ENCODE measurements at regions not wholly inside any gene's neighbourhood (a gene's known extent, or its start where the extent isn't known, plus 50 kb on each side); places are given as distances from the start of the nearest gene placed in this dataset.

- no peaks in the 10 kb centered on the region for H3K27me3 ChIP-seq (ENCODE audit: low read length)
- no peaks in the 10 kb centered on the region for H4K20me1 ChIP-seq (ENCODE audit: low read depth, low read length)
- H3F3A ChIP-seq (ENCODE audit: insufficient read depth), result no peaks in the 10 kb centered on the region
- H3K27ac ChIP-seq (ENCODE audit: low read depth, low read length), result no peak overlapping the region
- no peak for TF ChIP-seq CTCF (IDR thresholded peaks at IDR 0.05; ENCODE audit: insufficient read depth, low read length, poor library complexity, severe bottlenecking)
- TF ChIP-seq EZH2phosphoT487 (conservative IDR thresholded peaks at IDR 0.05; ENCODE audit: low read length), result no peak
- H3K36me3 ChIP-seq (ENCODE audit: low read length), result no peaks in the 10 kb centered on the region
- H3K79me2 ChIP-seq (ENCODE audit: insufficient read depth, low read length), result no peaks in the 10 kb centered on the region
- no peaks in the 10 kb centered on the region for H3K9me2 ChIP-seq (replicated peaks; ENCODE audit: insufficient read depth, low read length)
- no peaks in the 10 kb centered on the region for H3K9me3 ChIP-seq (ENCODE audit: insufficient read depth, low read length)
- no peak overlapping the region for H3K9ac ChIP-seq (ENCODE audit: low read length)
- H3K4me2 ChIP-seq (ENCODE audit: low read depth, low read length, poor library complexity, severe bottlenecking), result no peak overlapping the region
- H2AFZ ChIP-seq (ENCODE audit: low read depth, low read length, severe bottlenecking), result no peak overlapping the region
- H3K4me3 ChIP-seq (ENCODE audit: insufficient read depth, low read length, poor library complexity, severe bottlenecking), result no peak overlapping the region
Measured at GRCh38 chr1:2965676-2966075, 55.6 kb upstream of the ACTRT2 start.

GRCh38 chr1:2966449-2967328, 54.6 kb upstream of the ACTRT2 start:
- TF ChIP-seq CTCF (IDR thresholded peaks at IDR 0.05; ENCODE audit: insufficient read depth, low read length, poor library complexity, severe bottlenecking) (no peak), EZH2phosphoT487 (conservative IDR thresholded peaks at IDR 0.05; ENCODE audit: low read length) (no peak)
- Histone ChIP-seq H3K27ac (ENCODE audit: low read depth, low read length) (no peak overlapping the region), H2AFZ (ENCODE audit: low read depth, low read length, severe bottlenecking) (no peak overlapping the region), H3K4me3 (ENCODE audit: insufficient read depth, low read length, poor library complexity, severe bottlenecking) (no peak overlapping the region), H3K36me3 (ENCODE audit: low read length) (no peaks in the 10 kb centered on the region), H4K20me1 (ENCODE audit: low read depth, low read length) (no peaks in the 10 kb centered on the region), H3K9me3 (ENCODE audit: insufficient read depth, low read length) (no peaks in the 10 kb centered on the region), H3F3A (ENCODE audit: insufficient read depth) (no peaks in the 10 kb centered on the region), H3K27me3 (ENCODE audit: low read length) (no peaks in the 10 kb centered on the region), H3K4me2 (ENCODE audit: low read depth, low read length, poor library complexity, severe bottlenecking) (no peak overlapping the region), H3K9me2 (replicated peaks; ENCODE audit: insufficient read depth, low read length) (no peaks in the 10 kb centered on the region), H3K79me2 (ENCODE audit: insufficient read depth, low read length) (no peaks in the 10 kb centered on the region), H3K9ac (ENCODE audit: low read length) (no peak overlapping the region)

DNA sequence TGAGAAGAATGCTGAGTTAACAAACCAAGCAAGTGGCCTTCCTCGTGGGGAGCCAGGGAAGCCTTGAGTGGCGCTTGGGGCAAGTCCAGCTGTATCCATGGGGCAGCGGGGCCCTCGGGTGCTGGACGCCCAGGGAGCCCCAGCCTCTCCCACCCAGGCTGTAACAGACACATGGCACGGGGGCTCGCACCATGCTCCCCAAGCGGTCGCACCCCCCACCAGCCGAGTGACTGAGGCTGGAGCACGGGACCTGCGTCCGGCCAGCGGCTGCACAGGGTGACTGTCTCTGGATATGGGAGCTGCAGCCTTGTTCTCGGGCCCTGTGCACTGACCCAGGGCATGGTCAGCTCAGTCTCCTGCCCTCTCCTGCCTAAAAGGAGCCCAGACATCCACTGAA, 53.9 kb upstream of the ACTRT2 start:
- Histone ChIP-seq H3F3A (ENCODE audit: insufficient read depth) (no peaks in the 10 kb centered on the region), H3K9ac (ENCODE audit: low read length) (no peak overlapping the region), H3K4me2 (ENCODE audit: low read depth, low read length, poor library complexity, severe bottlenecking) (no peak overlapping the region), H4K20me1 (ENCODE audit: low read depth, low read length) (no peaks in the 10 kb centered on the region), H3K4me3 (ENCODE audit: insufficient read depth, low read length, poor library complexity, severe bottlenecking) (no peak overlapping the region), H3K36me3 (ENCODE audit: low read length) (no peaks in the 10 kb centered on the region), H3K27me3 (ENCODE audit: low read length) (no peaks in the 10 kb centered on the region), H2AFZ (ENCODE audit: low read depth, low read length, severe bottlenecking) (no peak overlapping the region), H3K27ac (ENCODE audit: low read depth, low read length) (no peak overlapping the region), H3K79me2 (ENCODE audit: insufficient read depth, low read length) (no peaks in the 10 kb centered on the region), H3K9me2 (replicated peaks; ENCODE audit: insufficient read depth, low read length) (no peaks in the 10 kb centered on the region), H3K9me3 (ENCODE audit: insufficient read depth, low read length) (no peaks in the 10 kb centered on the region)
- TF ChIP-seq CTCF (IDR thresholded peaks at IDR 0.05; ENCODE audit: insufficient read depth, low read length, poor library complexity, severe bottlenecking) (no peak), EZH2phosphoT487 (conservative IDR thresholded peaks at IDR 0.05; ENCODE audit: low read length) (no peak)

Measured in SU-DHL-6 (cell line).